ENCODE measurements at regions not wholly inside any gene's neighbourhood (a gene's known extent, or its start where the extent isn't known, plus 50 kb on each side); places are given as distances from the start of the nearest gene placed in this dataset.

GRCh38 chr7:136186281-136186680, 209.1 kb upstream of the MTPN start:
- TF ChIP-seq MAFK (IDR thresholded peaks at IDR 0.05; ENCODE audit: partially characterized antibody) (no peak), HOXB13 (CRISPR knock-in tag; IDR thresholded peaks at IDR 0.05; ENCODE audit: low read depth) (no peak), RAD21 (conservative IDR thresholded peaks at IDR 0.05 in 1 of 2, IDR thresholded peaks at IDR 0.05 in 1 of 2) (no peak), MAX (IDR thresholded peaks at IDR 0.05) (no peak), ATOH8 (CRISPR knock-in tag; IDR thresholded peaks at IDR 0.05; ENCODE audit: low read depth) (no peak), BCL3 (IDR thresholded peaks at IDR 0.05) (no peak), NFE2L2 (conservative IDR thresholded peaks at IDR 0.05; ENCODE audit: low read length) (no peak), CHD4 (IDR thresholded peaks at IDR 0.05; ENCODE audit: borderline replicate concordance) (no peak), ELK1 (IDR thresholded peaks at IDR 0.05; ENCODE audit: low read depth, low read length) (no peak), HEYL (CRISPR knock-in tag; IDR thresholded peaks at IDR 0.05) (no peak), ZNF302 (CRISPR knock-in tag; IDR thresholded peaks at IDR 0.05) (no peak), NPAS2 (CRISPR knock-in tag; IDR thresholded peaks at IDR 0.05; ENCODE audit: borderline replicate concordance) (no peak), EP300 (IDR thresholded peaks at IDR 0.05) (no peak), FOXS1 (CRISPR knock-in tag; IDR thresholded peaks at IDR 0.05) (no peak)
- Histone ChIP-seq H3K9me3 (no peaks in the 10 kb centered on the region), H3K4me1 (no peaks in the 10 kb centered on the region), H3K4me2 (no peak overlapping the region), H3K4me3 (no peak overlapping the region), H3K27ac (no peak overlapping the region)
- POLR2A ChIA-PET: no interaction called here
- FAIRE-seq (no peak), DNase-seq (ENCODE audit: low read depth in 1 of 2, low spot score in 1 of 2) (no peak), ATAC-seq (no peak)
- WGBS (ENCODE audit: missing lambda C conversion rate): 20% methylated on average over 6 of the region's 6 CpGs
- CTCF ChIA-PET: no interaction called here

GRCh38 chr7:136184719-136185118, 207.6 kb upstream of the MTPN start:
- CTCF ChIA-PET: no interaction called here
- POLR2A ChIA-PET: no interaction called here
- under 1% methylated on average over 2 of the region's 2 CpGs for WGBS (ENCODE audit: missing lambda C conversion rate)
- Histone ChIP-seq H3K4me2 (no peak overlapping the region), H3K9me3 (no peaks in the 10 kb centered on the region), H3K27ac (no peak overlapping the region), H3K4me3 (no peak overlapping the region), H3K4me1 (no peaks in the 10 kb centered on the region)
- DNase-seq (ENCODE audit: low read depth in 1 of 2, low spot score in 1 of 2) (no peak), FAIRE-seq (no peak), ATAC-seq (no peak)
- TF ChIP-seq BHLHE40 (IDR thresholded peaks at IDR 0.05; ENCODE audit: low read depth, low read length): no peak
- no peak for TF ChIP-seq REST (IDR thresholded peaks at IDR 0.05)
- no peak for TF ChIP-seq JUNB (IDR thresholded peaks at IDR 0.05)
- TF ChIP-seq TFCP2L1 (CRISPR knock-in tag; IDR thresholded peaks at IDR 0.05): no peak
- TF ChIP-seq BCL3 (IDR thresholded peaks at IDR 0.05): no peak
- no peak for TF ChIP-seq CHD2 (IDR thresholded peaks at IDR 0.05; ENCODE audit: low read length, partially characterized antibody)
- TF ChIP-seq EHF (CRISPR knock-in tag; IDR thresholded peaks at IDR 0.05): no peak
- no peak for TF ChIP-seq ZSCAN20 (CRISPR knock-in tag; IDR thresholded peaks at IDR 0.05)
- no peak for TF ChIP-seq ESRRA (IDR thresholded peaks at IDR 0.05; ENCODE audit: borderline replicate concordance, low read length)
- no peak for TF ChIP-seq MYC (IDR thresholded peaks at IDR 0.05; ENCODE audit: borderline replicate concordance, low read length)
- TF ChIP-seq KDM1A (IDR thresholded peaks at IDR 0.05; ENCODE audit: low read depth): no peak
